GM12878 (cell line): ENCODE measurements at regions not wholly inside any gene's neighbourhood (a gene's known extent, or its start where the extent isn't known, plus 50 kb on each side); places are given as distances from the start of the nearest gene placed in this dataset.

Experiments used
- ATAC-seq: fragments of 200-7000 bp; cut with Tn5 transposase; 3 replicates; pipeline ENCODE4 v1.9.1; 2020; ENCODE audit warnings: mild to moderate bottlenecking, moderate library complexity
- BruUV-seq: library from RNA; stranded (reverse); fragments of 400-500 nt; replicated peaks from 2 replicates; lab custom pipeline; 2021; lab: Mats Ljungman, UMichigan
- CTCF ChIA-PET: fragments of 300-600 bp; sonication (Branson Sonifier 250); formaldehyde crosslinking; extraction: SDS; loops from one replicate; lab custom pipeline; 2021; ENCODE audit warnings: inconsistent platforms; lab: Yijun Ruan, JAX
- POLR2A ChIA-PET: fragments of 350-600 bp; formaldehyde crosslinking; extraction: SDS; loops from one replicate; lab custom pipeline; 2021; ENCODE audit warnings: inconsistent platforms; lab: Charles Lee
- RAD21 ChIA-PET: fragments of 300-600 bp; sonication (Branson Sonifier 250); formaldehyde crosslinking; loops from one replicate; lab custom pipeline; 2023; ENCODE audit warnings: antibody characterized with exemption; ENCODE audit not compliant: unreplicated experiment; lab: Charles Lee
- SMC1A ChIA-PET: fragments of 300-600 bp; sonication (Branson Sonifier 250); formaldehyde crosslinking; loops from one replicate; lab custom pipeline; 2023; ENCODE audit not compliant: unreplicated experiment, uncharacterized antibody; lab: Charles Lee
- DNase-seq: peaks from one replicate; pipeline ENCODE4 v3.0.0-alpha.2; 2011; ENCODE audit warnings: low read depth, low spot score
- FAIRE-seq: peaks from 3 replicates; lab custom pipeline; 2011; peaks lifted over from hg19 to GRCh38; lab: Jason Lieb, UNC
- H2AFZ ChIP-seq: 2 replicates; pipeline ENCODE4 v1.6.0; 2011; ENCODE audit warnings: low read depth, low read length, control low read depth; ENCODE audit not compliant: control insufficient read depth
- H3K27ac ChIP-seq: 2 replicates; pipeline ENCODE4 v1.5.1; 2011; ENCODE audit warnings: control low read depth; ENCODE audit not compliant: control insufficient read depth, insufficient read depth
- H3K27me3 ChIP-seq, 2 experiments: replicated peaks in 1 of 2; 2 replicates each; pipeline versions ENCODE4 v1.6.0 to v1.6.1; 2011; ENCODE audit warnings: low read length in 1 of 2; ENCODE audit not compliant: control insufficient read depth in 2 of 2, insufficient read depth in 2 of 2
- H3K36me3 ChIP-seq, 2 experiments: 2 replicates each; pipeline ENCODE4 v1.5.1; 2011; ENCODE audit warnings: low read length in 1 of 2; ENCODE audit not compliant: control insufficient read depth in 2 of 2, insufficient read depth in 2 of 2
- H3K4me1 ChIP-seq: 2 replicates; pipeline ENCODE4 v1.6.1; 2011; ENCODE audit warnings: mild to moderate bottlenecking, low read length, moderate library complexity, mixed read lengths; ENCODE audit not compliant: control insufficient read depth, insufficient read depth
- H3K4me2 ChIP-seq: 2 replicates; pipeline ENCODE4 v1.6.0; 2011; ENCODE audit warnings: control low read depth; ENCODE audit not compliant: control insufficient read depth, insufficient read depth
- H3K4me3 ChIP-seq: fragments of 200-600 bp; sonication (generic); 2 replicates; pipeline ENCODE4 v1.5.1; 2016
- H3K79me2 ChIP-seq: 2 replicates; pipeline ENCODE4 v1.6.0; 2011; ENCODE audit warnings: low read length; ENCODE audit not compliant: control insufficient read depth, insufficient read depth
- H3K9ac ChIP-seq: 2 replicates; pipeline ENCODE4 v1.8.0; 2011; ENCODE audit warnings: low read length, control low read depth, mixed read lengths; ENCODE audit not compliant: control insufficient read depth, insufficient read depth
- H3K9me3 ChIP-seq: replicated peaks from 3 replicates; pipeline ENCODE4 v1.5.1; 2011; ENCODE audit warnings: mild to moderate bottlenecking, low read length; ENCODE audit not compliant: control insufficient read depth, insufficient read depth
- H4K20me1 ChIP-seq: 2 replicates; pipeline ENCODE4 v1.6.0; 2011; ENCODE audit not compliant: control insufficient read depth, insufficient read depth
- ASH2L ChIP-seq: fragments of 300-600, 200-600 bp; sonication (generic); IDR thresholded peaks from 2 replicates; pipeline ENCODE4 v1.6.1; 2017; ENCODE audit warnings: low read depth, mild to moderate bottlenecking, borderline replicate concordance
- CEBPZ ChIP-seq: fragments of 150-350 bp; IDR thresholded peaks from 2 replicates; pipeline ENCODE4 v1.6.1; 2016; ENCODE audit warnings: low read depth, low read length
- CREM ChIP-seq: IDR thresholded peaks from 2 replicates; pipeline ENCODE4 v1.6.1; 2014; ENCODE audit warnings: antibody characterized with exemption, low read depth
- HDAC2 ChIP-seq: fragments of 200-600 bp; sonication (generic); IDR thresholded peaks from 2 replicates; pipeline ENCODE4 v1.6.1; 2017
- IKZF2 ChIP-seq, 2 experiments: fragments of 450-650 bp; IDR thresholded peaks; 2 replicates each; pipeline ENCODE4 v1.6.1; 2017; ENCODE audit warnings: mild to moderate bottlenecking in 2 of 2, moderate library complexity in 2 of 2
- IRF5 ChIP-seq: fragments of 450-650 bp; IDR thresholded peaks from 2 replicates; pipeline ENCODE4 v1.6.1; 2017; ENCODE audit warnings: borderline replicate concordance
- JUNB ChIP-seq: IDR thresholded peaks from 2 replicates; pipeline ENCODE4 v1.6.1; 2016; ENCODE audit warnings: antibody characterized with exemption, mild to moderate bottlenecking
- MAX ChIP-seq: IDR thresholded peaks from 2 replicates; pipeline ENCODE4 v1.6.1; 2012; ENCODE audit warnings: low read depth, low read length, improper control_type of control experiment
- MTA2 ChIP-seq: fragments of 450-650 bp; IDR thresholded peaks from 2 replicates; pipeline ENCODE4 v1.6.1; 2016; ENCODE audit warnings: low read depth, mild to moderate bottlenecking, moderate library complexity
- PRDM15 ChIP-seq: fragments of 450-650 bp; formaldehyde crosslinking; IDR thresholded peaks from 2 replicates; pipeline ENCODE4 v1.4.0; 2020; ENCODE audit warnings: mild to moderate bottlenecking, moderate library complexity
- TAF1 ChIP-seq: IDR thresholded peaks from 2 replicates; pipeline ENCODE4 v1.6.1; 2011; ENCODE audit warnings: mild to moderate bottlenecking, low read depth, low read length, borderline replicate concordance
- WRNIP1 ChIP-seq: IDR thresholded peaks from 2 replicates; pipeline ENCODE4 v1.6.1; 2011; ENCODE audit warnings: low read depth, low read length, improper control_type of control experiment, borderline replicate concordance
- ZBED1 ChIP-seq: IDR thresholded peaks from 2 replicates; pipeline ENCODE4 v1.6.1; 2016; ENCODE audit warnings: borderline replicate concordance
- WGBS: methylation state at CpG from one replicate; pipeline ENCODE4 v1.1.6; 2016; ENCODE audit warnings: low lambda C conversion rate; ENCODE audit not compliant: insufficient replicate concordance, insufficient coverage; ENCODE audit errors: missing lambda C conversion rate; 5-methylcytosine and 5-hydroxymethylcytosine counted together
- in situ Hi-C: fragments of 300-500 bp; cut with MboI; formaldehyde crosslinking; loops from 9 replicates; pipeline ENCODE4 v1.14.3; 2018; ENCODE audit warnings: mixed read lengths
- intact Hi-C: fragments of 100-400 bp; cut with micrococcal nuclease; formaldehyde crosslinking; loops from one replicate; pipeline ENCODE4 v1.14.2; 2022; ENCODE audit not compliant: unreplicated experiment
- TF ChIP-seq, protein P1 (sequence below): IDR thresholded peaks from 2 replicates; pipeline ENCODE4 v1.6.1; 2011; ENCODE audit warnings: borderline replicate concordance, low read depth, mild to moderate bottlenecking, moderate library complexity, mixed read lengths, low read length; ENCODE audit not compliant: insufficient read depth; ENCODE audit errors: extremely low read length

DNA sequence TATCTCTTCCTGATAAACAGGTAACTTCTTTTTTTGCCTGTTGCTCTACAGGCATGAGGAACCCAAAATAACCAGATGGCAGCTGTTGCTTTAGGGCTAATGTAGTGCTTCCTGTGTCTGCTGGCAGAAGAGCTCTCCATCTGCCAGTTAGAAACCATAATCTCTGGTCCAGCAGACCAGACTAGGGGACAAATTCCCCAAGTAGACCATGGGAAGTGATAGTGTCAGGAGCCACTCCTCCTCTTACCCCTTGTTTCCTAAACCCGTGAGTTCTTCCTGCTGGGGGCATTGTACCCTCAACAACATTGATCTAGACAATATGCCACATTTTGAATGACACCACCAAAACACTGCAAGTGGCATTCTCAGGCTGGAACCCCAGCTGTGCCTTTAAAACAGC, 135.9 kb downstream of the DLEU7 start:
- H3K4me1 ChIP-seq, result no peaks in the 10 kb centered on the region
- no peaks in the 10 kb centered on the region for H4K20me1 ChIP-seq
- H3K9me3 ChIP-seq, result no peaks in the 10 kb centered on the region
- no peaks in the 10 kb centered on the region for H3K27me3 ChIP-seq
- DNase-seq (no peak), FAIRE-seq (no peak), ATAC-seq (no peak)
- ChIA-PET POLR2A (no interaction called here), CTCF (interaction anchor here (0.7 kb wide), 1 partner anchor 112 kb away, joined by 3 read pairs; no protein-coding TSS in a partner anchor), SMC1A (interaction anchor here (1.6 kb wide), 1 partner anchor 18 kb away, joined by 4 read pairs; no protein-coding TSS in a partner anchor), RAD21 (no interaction called here)
- no peak overlapping the region for H3K9ac ChIP-seq
- no peak overlapping the region for H3K4me2 ChIP-seq
- no peaks in the 10 kb centered on the region for H3K79me2 ChIP-seq
- no peak overlapping the region for H3K27ac ChIP-seq
- 6% methylated on average over 1 of the region's 1 CpG for WGBS
- in situ Hi-C loops (no loop called here), intact Hi-C loops (no loop called here)
- no peak overlapping the region for H3K4me3 ChIP-seq
- H3K36me3 ChIP-seq, result no peaks in the 10 kb centered on the region
- BruUV-seq, result no TSS peak
- TF ChIP-seq, protein P1, sequence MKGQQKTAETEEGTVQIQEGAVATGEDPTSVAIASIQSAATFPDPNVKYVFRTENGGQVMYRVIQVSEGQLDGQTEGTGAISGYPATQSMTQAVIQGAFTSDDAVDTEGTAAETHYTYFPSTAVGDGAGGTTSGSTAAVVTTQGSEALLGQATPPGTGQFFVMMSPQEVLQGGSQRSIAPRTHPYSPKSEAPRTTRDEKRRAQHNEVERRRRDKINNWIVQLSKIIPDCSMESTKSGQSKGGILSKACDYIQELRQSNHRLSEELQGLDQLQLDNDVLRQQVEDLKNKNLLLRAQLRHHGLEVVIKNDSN, result no peak
- TF ChIP-seq CEBPZ (no peak), ZBED1 (no peak), JUNB (no peak), IRF5 (no peak), IKZF2 (IDR thresholded peaks at IDR 0.05) (no peak), WRNIP1 (no peak), MTA2 (no peak), MAX (no peak), ASH2L (no peak), TAF1 (no peak), PRDM15 (CRISPR knock-in tag) (no peak), HDAC2 (no peak), CREM (no peak)
- TF ChIP-seq, all 136 proteins: peak for 0
- no peak overlapping the region for H2AFZ ChIP-seq
